Esophagus (tissue), 2 donors: ENCODE measurements at regions not wholly inside any gene's neighbourhood (a gene's known extent, or its start where the extent isn't known, plus 50 kb on each side); places are given as distances from the start of the nearest gene placed in this dataset.
"Not testable (repeated sequence)": the region's sequence is repeated elsewhere in the genome, so short reads cannot be mapped to it uniquely, and the experiment has no call there.

Experiments
- H3K27ac ChIP-seq, 2 donors: one replicate each; pipeline ENCODE4 v1.5.1; 2013; ENCODE audit warnings: low read depth in 2 of 2, mild to moderate bottlenecking in 2 of 2, inconsistent platforms in 1 of 2, low read length in 1 of 2, moderate library complexity in 1 of 2
- H3K27me3 ChIP-seq, 2 donors: one replicate each; pipeline ENCODE4 v1.6.1; 2013; ENCODE audit warnings: low read length in 2 of 2, control low read depth in 1 of 2, mild to moderate bottlenecking in 1 of 2; ENCODE audit not compliant: insufficient read depth in 2 of 2, control insufficient read depth in 1 of 2
- H3K36me3 ChIP-seq, 2 donors: one replicate each; pipeline ENCODE4 v1.6.1; 2013; ENCODE audit warnings: low read length in 1 of 2; ENCODE audit not compliant: control insufficient read depth in 2 of 2, insufficient read depth in 2 of 2
- H3K4me1 ChIP-seq, 2 donors: one replicate each; pipeline ENCODE4 v1.6.1; 2013; ENCODE audit warnings: low read length in 1 of 2; ENCODE audit not compliant: control insufficient read depth in 2 of 2, insufficient read depth in 2 of 2
- H3K4me3 ChIP-seq, 2 donors: one replicate each; pipeline ENCODE4 v1.5.1; 2013; ENCODE audit warnings: low read length in 2 of 2, mild to moderate bottlenecking in 2 of 2, low read depth in 1 of 2, moderate library complexity in 1 of 2
- H3K9me3 ChIP-seq, 2 donors: one replicate each; pipeline ENCODE4 v1.6.1; 2013; ENCODE audit warnings: mild to moderate bottlenecking in 2 of 2, low read depth in 1 of 2, low read length in 1 of 2, moderate library complexity in 1 of 2; ENCODE audit not compliant: control insufficient read depth in 2 of 2, insufficient read depth in 1 of 2
- WGBS, 2 donors: extraction: QIAGEN DNeasy Blood & Tissue Kit; methylation state at CpG; one replicate each; pipeline ENCODE4 v1.1.7; 2013; 5-methylcytosine and 5-hydroxymethylcytosine counted together
- donor health status: healthy with polysubstance abuse.
- donor health status: Bipolar disorder and iron deficiency.

- no peaks in the 10 kb centered on the region for H3K36me3 ChIP-seq
- H3K4me1 ChIP-seq = peaks cover 0 to 6% of the 10 kb centered on the region in 2 donors
- WGBS, 2 donors = 38 to 42% methylated on average over 3 of the region's 3 CpGs
- no peak overlapping the region for H3K4me3 ChIP-seq
- H3K27me3 ChIP-seq = no peaks in the 10 kb centered on the region
- no peaks in the 10 kb centered on the region for H3K9me3 ChIP-seq
- no peak overlapping the region for H3K27ac ChIP-seq
Observed at GRCh38 chr20:22962567-22963439, 72.3 kb upstream of the SSTR4 start.

GRCh38 chr20:22963581-22963980 is 71.5 kb upstream of the SSTR4 start:
- H3K4me3 ChIP-seq = no peak overlapping the region
- 46 to 60% methylated on average over 3 of the region's 3 CpGs for WGBS, 2 donors
- H3K9me3 ChIP-seq = no peaks in the 10 kb centered on the region
- H3K36me3 ChIP-seq = no peaks in the 10 kb centered on the region
- H3K27ac ChIP-seq = no peak overlapping the region
- H3K4me1 ChIP-seq = peaks cover 0 to 6% of the 10 kb centered on the region in 2 donors
- H3K27me3 ChIP-seq = no peaks in the 10 kb centered on the region

- H3K27ac ChIP-seq = no peak overlapping the region
- H3K27me3 ChIP-seq = no peaks in the 10 kb centered on the region
- no peak overlapping the region for H3K4me3 ChIP-seq
- H3K36me3 ChIP-seq = no peaks in the 10 kb centered on the region
- WGBS, 2 donors = 51 to 67% methylated on average over 4 of the region's 4 CpGs
- H3K4me1 ChIP-seq = peaks cover 0 to 6% of the 10 kb centered on the region in 2 donors
- H3K9me3 ChIP-seq = no peaks in the 10 kb centered on the region
Observed at GRCh38 chr20:22966787-22967464, 68.2 kb upstream of the SSTR4 start.

GRCh38 chr20:22967706-22968105 is 67.4 kb upstream of the SSTR4 start:
- not testable (repeated sequence) for H3K36me3 ChIP-seq, H3K27ac ChIP-seq, H3K4me1 ChIP-seq, H3K27me3 ChIP-seq, H3K4me3 ChIP-seq, H3K9me3 ChIP-seq
- 44 to 52% methylated on average over 2 of the region's 2 CpGs for WGBS, 2 donors

GRCh38 chr20:22969031-22969430 is 66.1 kb upstream of the SSTR4 start:
- H3K4me3 ChIP-seq, H3K27ac ChIP-seq, H3K27me3 ChIP-seq, H3K9me3 ChIP-seq, H3K36me3 ChIP-seq, H3K4me1 ChIP-seq: not testable (repeated sequence)
- WGBS, 2 donors = 69 to 88% methylated on average over 1 of the region's 1 CpG

GRCh38 chr20:22971077-22971476 is 64.0 kb upstream of the SSTR4 start:
- 66 to 67% methylated on average over 2 of the region's 2 CpGs for WGBS, 2 donors
- not testable (repeated sequence) for H3K9me3 ChIP-seq, H3K27ac ChIP-seq, H3K4me3 ChIP-seq, H3K36me3 ChIP-seq, H3K4me1 ChIP-seq, H3K27me3 ChIP-seq

- H3K4me1 ChIP-seq = no peaks in the 10 kb centered on the region
- H3K36me3 ChIP-seq = no peaks in the 10 kb centered on the region
- WGBS, 2 donors = 15 to 20% methylated on average over 1 of the region's 1 CpG
- peaks cover 0 to 2% of the 10 kb centered on the region in 2 donors for H3K9me3 ChIP-seq
- no peak overlapping the region for H3K4me3 ChIP-seq
- H3K27me3 ChIP-seq = no peaks in the 10 kb centered on the region
- no peak overlapping the region for H3K27ac ChIP-seq
Observed at GRCh38 chr20:22974354-22974753, 60.8 kb upstream of the SSTR4 start.

GRCh38 chr20:22977047-22977785 is 57.9 kb upstream of the SSTR4 start:
- 34 to 40% methylated on average over 4 of the region's 4 CpGs for WGBS, 2 donors
- H3K27ac ChIP-seq = no peak overlapping the region

GRCh38 chr20:22984008-22984407 is 51.1 kb upstream of the SSTR4 start:
- WGBS, 2 donors = 49 to 63% methylated on average over 4 of the region's 4 CpGs
- Histone ChIP-seq H3K9me3 (no peaks in the 10 kb centered on the region), H3K4me1 (peaks cover 0 to 8% of the 10 kb centered on the region in 2 donors), H3K4me3 (no peak overlapping the region), H3K27me3 (no peaks in the 10 kb centered on the region), H3K27ac (no peak overlapping the region), H3K36me3 (no peaks in the 10 kb centered on the region)

More at GRCh38 chr20:22977047-22977785, 57.9 kb upstream of the SSTR4 start:
- no peaks in the 10 kb centered on the region for H3K4me1 ChIP-seq
- H3K36me3 ChIP-seq = no peaks in the 10 kb centered on the region
- peaks cover 0 to 2% of the 10 kb centered on the region in 2 donors for H3K9me3 ChIP-seq
- H3K4me3 ChIP-seq = no peak overlapping the region
- no peaks in the 10 kb centered on the region for H3K27me3 ChIP-seq
